ENCODE measurements at regions not wholly inside any gene's neighbourhood (a gene's known extent, or its start where the extent isn't known, plus 50 kb on each side); places are given as distances from the start of the nearest gene placed in this dataset.

DNA sequence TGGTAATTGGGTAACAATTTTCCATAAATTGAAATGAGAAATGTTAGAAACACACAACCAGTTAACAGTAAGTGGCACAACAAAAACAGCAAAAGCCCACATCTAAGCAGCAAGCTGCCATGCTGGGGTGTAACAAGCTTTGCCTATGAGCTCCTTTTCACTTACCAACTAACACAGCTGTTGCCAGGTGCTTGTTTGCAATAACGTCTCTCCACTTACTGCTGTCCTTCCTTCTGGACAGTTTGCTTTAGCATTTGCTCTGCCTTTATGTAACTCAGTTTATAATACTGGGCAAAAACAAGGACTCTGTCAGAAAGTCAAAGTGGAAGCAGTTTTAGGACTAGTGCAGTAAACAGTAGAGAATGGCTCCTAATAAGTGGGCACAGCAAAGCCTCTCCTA lies 740.9 kb downstream of the POM121L12 start:
- BruUV-seq (replicated peaks), result no TSS peak
- ATAC-seq, result no peak
- no peak for DNase-seq (ENCODE audit: low spot score)
- no peak overlapping the region for H3K27ac ChIP-seq (ENCODE audit: extremely low read length, insufficient read depth, low read length)
- intact Hi-C loops (cut with micrococcal nuclease; ENCODE audit: unreplicated experiment), result no loop called here
- no peak overlapping the region for H3K9ac ChIP-seq (ENCODE audit: insufficient read depth, low read depth, low read length)
- H3K9me3 ChIP-seq (ENCODE audit: low read length), result peaks cover 92% of the 10 kb centered on the region
- H3K36me3 ChIP-seq (replicated peaks in 1 of 2; ENCODE audit: control insufficient read depth in 1 of 2, insufficient read depth in 2 of 2, low read length in 2 of 2), result no peaks in the 10 kb centered on the region
- no peaks in the 10 kb centered on the region for H3K4me1 ChIP-seq (ENCODE audit: insufficient read depth, low read length)
- no peak overlapping the region for H3K4me3 ChIP-seq (replicated peaks in 1 of 3; ENCODE audit: insufficient read depth in 1 of 3, low read depth in 2 of 3, low read length in 3 of 3)
- no peaks in the 10 kb centered on the region for H4K20me1 ChIP-seq (ENCODE audit: insufficient read depth, low read length)
- no peak for FAIRE-seq
- no peaks in the 10 kb centered on the region for H3K79me2 ChIP-seq (ENCODE audit: insufficient read depth, low read length)
- ChIA-PET POLR2A (no interaction called here), CTCF (ENCODE audit: low intra/inter-chr PET ratio, low total read pairs) (no interaction called here)
- no peak overlapping the region for H2AFZ ChIP-seq (ENCODE audit: low read length)
- TF ChIP-seq ZKSCAN8 (CRISPR knock-in tag; IDR thresholded peaks at IDR 0.05; ENCODE audit: borderline replicate concordance) (no peak), ZNF484 (CRISPR knock-in tag; IDR thresholded peaks at IDR 0.05; ENCODE audit: borderline replicate concordance, low read depth) (no peak), ZNF770 (CRISPR knock-in tag; IDR thresholded peaks at IDR 0.05) (no peak), KLF13 (CRISPR knock-in tag; IDR thresholded peaks at IDR 0.05) (no peak), THAP8 (CRISPR knock-in tag; IDR thresholded peaks at IDR 0.05; ENCODE audit: borderline replicate concordance) (no peak), SATB2 (CRISPR knock-in tag; IDR thresholded peaks at IDR 0.05) (no peak), BCLAF1 (IDR thresholded peaks at IDR 0.05) (no peak), ZBTB7B (CRISPR knock-in tag; IDR thresholded peaks at IDR 0.05) (no peak), ZNF354B (CRISPR knock-in tag; IDR thresholded peaks at IDR 0.05) (no peak)
- TF ChIP-seq, protein P1, sequence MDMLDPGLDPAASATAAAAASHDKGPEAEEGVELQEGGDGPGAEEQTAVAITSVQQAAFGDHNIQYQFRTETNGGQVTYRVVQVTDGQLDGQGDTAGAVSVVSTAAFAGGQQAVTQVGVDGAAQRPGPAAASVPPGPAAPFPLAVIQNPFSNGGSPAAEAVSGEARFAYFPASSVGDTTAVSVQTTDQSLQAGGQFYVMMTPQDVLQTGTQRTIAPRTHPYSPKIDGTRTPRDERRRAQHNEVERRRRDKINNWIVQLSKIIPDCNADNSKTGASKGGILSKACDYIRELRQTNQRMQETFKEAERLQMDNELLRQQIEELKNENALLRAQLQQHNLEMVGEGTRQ (IDR thresholded peaks at IDR 0.05; ENCODE audit: low read depth, low read length), result no peak
- TF ChIP-seq, protein P1 (CRISPR knock-in tag; IDR thresholded peaks at IDR 0.05; ENCODE audit: borderline replicate concordance), result no peak
- H3K4me2 ChIP-seq (ENCODE audit: low read depth, low read length), result no peak overlapping the region
- in situ Hi-C loops (cut with HindIII; ENCODE audit: extremely low pct_ligation_motif_present, low pct_unique_long_range_greater_than_20kb), result no loop called here
- WGBS (ENCODE audit: low lambda C conversion rate), result 0% methylated on average over 1 of the region's 1 CpG
- no peaks in the 10 kb centered on the region for H3K27me3 ChIP-seq (ENCODE audit: control insufficient read depth in 1 of 2, insufficient read depth in 2 of 2, low read length in 2 of 2)
